Stromal cell of bone marrow (primary cell): ENCODE measurements at regions not wholly inside any gene's neighbourhood (a gene's known extent, or its start where the extent isn't known, plus 50 kb on each side); places are given as distances from the start of the nearest gene placed in this dataset.
"Not testable (repeated sequence)": the region's sequence is repeated elsewhere in the genome, so short reads cannot be mapped to it uniquely, and the experiment has no call there.

Source experiments
- DNase-seq: peaks from one replicate; pipeline ENCODE4 v3.0.0-alpha.2; 2012; ENCODE audit warnings: low read depth

DNA sequence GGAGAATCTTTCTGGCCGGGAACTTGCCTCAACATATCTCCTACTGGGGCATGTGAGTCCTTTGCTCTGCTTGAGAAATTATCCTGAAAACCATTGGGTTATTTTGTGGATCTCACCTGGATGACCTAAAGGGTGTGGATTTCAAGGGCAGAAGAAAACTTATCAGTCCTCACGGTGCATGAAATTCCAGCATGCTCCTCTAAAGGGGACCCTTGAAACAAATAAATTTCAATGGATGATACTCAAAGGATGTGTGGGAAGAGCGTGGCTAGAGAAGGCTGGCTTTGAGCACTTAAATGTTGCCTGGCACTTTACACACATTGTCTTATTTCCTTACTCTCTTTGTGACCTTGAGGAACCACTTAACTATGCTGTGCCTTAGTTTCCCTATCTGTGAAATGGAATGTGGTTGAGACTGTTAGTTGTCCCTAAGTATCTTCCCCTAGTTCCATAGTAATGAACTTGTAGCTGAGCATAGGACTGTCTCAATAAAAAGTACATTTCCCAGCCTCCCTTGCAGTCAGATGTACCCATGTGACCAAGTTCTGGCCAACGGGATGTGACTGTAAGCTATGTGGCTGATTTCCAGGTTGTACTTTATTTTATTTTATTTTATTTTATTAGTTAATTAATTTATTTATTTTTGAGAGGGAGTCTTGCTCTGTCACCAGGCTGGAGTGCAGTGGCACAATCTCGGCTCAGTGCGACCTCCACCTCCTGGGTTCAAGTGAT, 81.9 kb upstream of the PTPN1 start:
- DNase-seq = no peak

DNA sequence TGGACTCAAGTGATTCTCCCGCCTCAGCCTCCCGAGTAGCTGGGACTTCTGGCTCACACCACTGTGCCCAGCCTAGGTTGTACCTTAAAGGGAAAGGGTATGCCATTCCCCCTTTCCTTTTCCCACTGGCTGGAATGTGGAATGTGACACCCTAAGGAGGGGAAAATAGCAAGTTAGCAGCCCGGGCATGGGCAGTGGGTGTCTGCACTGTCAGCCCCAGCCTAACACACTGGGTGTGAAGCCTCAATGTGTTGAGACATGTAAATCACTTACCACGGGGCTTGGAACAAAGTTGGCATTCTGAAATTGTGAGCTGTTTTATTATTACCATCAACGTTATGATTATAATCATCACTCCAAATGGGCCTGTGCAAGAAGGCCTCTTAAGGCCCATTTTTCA, 80.8 kb upstream of the PTPN1 start:
- DNase-seq = no peak

DNA sequence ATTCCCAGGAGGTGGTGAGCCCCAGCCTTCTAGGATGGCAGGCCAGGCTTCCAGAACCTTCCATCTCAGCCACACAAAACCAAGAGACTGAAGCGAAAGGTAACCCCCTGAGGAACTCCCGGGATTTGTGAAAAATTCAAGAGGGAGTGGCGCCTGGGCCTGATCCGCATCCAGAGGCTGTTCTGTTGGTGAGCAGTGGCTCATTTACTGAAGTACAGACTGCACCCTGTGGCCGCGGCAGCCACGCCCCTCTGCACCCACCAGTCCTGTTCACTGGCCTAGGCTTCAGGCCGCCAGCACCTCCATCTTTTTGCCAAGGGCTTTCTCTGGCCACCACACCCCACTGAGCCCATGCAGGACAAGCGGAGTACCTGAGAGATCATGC, 79.1 kb upstream of the PTPN1 start:
- no peak for DNase-seq

DNA sequence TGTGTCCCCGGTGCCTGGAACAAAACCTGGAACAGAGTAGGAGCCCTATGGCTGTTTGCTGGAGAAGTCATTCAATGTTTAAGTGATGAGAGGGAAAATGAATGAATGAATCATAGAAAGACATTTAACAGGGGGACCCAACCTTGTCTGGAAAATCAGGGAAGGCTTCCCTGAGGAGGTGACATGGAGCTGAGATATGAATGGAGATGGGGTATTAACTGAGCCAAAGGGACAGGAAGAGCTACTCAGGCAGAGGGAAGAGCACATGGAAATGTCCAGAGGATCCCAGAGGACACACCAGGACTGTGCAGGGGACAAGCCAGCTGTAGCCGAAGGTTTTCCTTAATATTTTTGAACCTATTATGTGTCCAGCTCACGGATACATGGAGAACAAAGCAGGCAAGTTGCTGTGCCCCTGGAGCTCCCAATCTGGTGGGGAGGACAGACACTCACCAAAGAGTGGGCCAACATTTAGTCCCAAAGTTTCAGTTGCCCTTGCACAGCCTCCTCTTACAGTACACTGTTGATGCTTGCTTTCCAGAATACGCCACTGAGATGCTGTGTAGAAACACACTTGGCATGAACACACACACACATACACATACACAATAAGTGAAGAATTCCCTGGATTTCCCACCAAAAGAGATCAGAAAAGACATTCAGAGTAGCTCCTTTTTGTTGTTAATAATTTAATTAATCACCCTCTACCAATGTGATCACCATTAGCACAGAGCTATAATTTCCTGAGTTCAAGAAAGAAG, 77.0 kb upstream of the PTPN1 start:
- no peak for DNase-seq

DNA sequence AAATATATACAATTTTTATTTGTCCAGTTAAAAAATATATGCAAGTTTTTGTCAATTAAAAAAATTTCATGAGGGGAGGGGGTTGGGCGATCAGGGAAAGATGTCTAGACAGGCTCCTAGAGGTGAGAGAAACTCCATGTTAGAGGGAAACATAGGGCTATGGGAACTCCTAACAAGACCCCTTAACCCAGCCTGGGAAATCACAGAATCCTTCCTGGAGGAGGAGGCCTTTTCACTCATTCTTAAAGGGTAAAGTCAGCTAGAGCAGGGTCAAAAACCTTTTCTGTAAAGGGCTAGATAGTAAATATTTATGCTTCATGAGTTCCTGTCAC, 75.9 kb upstream of the PTPN1 start:
- no peak for DNase-seq

DNA sequence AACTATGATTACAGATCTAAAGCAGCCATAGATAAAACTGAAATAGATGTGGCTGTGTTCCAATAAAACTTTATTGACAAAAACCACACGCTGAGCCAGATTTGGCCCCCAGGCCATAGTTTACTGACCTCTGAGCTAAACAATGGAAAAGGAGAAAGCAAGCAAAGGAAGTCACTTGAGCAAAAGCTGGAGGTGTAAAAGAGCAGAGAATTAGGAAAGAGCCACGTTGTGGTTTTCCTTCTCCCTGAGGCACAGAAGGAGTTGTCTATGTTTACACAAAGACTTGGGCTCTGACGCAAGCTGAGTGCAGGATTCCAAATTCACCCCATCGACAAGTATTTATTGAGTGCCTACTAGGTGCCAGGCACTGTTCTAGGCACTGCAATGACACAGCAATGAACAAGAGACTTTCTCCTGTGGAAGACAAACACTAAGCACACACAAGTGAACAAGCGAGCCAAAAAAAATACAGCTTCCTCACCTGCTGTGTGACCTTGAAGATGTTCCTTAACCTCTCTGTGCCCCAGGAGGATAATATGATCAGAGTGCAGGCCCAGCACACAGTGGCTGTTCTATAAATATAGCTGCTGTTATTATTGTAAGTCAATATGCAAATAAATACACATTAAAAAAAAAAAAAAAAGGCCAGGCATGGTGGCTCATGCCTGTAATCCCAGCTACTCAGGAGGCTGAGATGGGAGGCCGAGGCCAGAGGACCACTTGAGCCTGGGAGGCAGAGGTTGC, 75.4 kb upstream of the PTPN1 start:
- peak; percentile 57 for DNase-seq

DNA sequence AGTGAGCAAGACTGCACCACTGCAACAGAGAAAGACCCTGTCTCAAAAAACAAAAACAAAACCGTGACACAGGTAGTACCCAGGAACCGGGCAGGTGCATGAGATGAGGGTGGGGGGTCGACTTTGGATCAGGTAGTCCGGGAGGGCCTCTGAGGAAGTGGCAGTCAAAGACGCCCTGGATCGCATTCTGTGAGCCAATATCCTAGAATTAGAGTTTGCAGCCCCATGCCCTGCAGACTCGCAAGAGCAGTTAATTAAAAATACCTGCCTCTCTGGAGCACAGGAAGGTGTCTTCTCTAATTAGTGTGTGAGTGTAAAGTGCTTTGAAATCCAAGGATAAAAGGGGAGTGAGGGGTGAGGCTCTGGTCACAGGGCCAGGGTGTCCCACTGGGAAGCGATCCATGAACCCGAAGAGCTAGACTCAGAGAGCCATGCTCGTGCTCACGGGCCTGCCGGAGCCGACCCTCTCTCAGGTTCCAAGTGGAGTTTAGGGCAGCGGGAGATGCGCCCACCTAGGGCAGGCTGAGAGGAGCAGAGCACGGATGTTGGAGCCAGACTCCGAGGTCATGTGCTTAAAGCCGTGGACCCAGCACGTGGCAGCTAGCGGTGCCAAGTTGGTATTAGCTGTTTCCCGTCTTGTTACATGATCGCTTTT, 74.7 kb upstream of the PTPN1 start:
- DNase-seq = no peak

DNA sequence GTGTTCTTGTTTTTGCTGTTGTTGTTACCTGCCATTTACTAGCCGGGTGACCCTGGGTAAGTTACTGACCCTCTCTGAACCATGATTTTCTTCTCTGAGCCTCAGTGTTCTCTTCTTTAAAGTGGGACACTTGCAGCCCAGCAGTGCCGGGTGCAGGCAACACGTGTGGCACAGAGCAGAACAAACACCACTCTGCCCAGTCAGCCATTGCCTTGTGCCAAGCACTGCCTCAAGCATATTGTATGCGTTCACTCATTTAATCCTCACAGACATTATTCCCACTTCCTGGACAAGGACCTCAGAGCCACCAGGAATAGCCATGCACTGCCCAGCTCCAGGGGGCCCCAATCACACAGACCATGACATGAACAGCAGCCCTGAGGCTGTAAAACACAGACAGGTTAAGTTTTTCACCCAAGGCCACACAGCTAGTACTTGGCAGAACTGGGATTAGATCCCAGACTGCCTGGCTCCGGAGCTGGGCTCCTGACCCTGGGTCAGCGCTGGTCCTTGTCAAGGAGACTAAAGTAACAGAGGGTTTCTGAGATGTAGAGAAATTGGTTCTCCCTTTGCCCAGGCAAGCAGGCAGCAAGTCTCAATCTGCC, 74.0 kb upstream of the PTPN1 start:
- DNase-seq = no peak

DNA sequence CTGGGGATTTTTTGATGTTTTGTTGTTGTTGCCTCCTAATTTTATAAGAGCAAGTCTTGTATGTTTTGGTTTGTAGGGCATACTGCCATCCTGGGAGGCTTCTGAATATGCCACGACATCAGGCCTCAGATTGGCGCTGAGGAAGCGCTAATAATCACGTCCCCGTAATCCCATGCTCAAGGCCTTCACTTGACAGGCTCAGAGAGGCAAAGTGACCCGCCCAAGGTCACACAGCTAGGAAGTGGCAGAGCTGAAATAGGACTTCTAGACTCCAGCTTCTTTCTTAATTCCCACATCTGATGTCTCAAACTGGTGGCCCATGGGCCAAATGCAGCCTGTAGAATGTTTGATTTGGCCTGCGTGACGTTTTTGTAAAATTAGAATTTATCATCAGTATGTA, 73.5 kb upstream of the PTPN1 start:
- DNase-seq = no peak

DNA sequence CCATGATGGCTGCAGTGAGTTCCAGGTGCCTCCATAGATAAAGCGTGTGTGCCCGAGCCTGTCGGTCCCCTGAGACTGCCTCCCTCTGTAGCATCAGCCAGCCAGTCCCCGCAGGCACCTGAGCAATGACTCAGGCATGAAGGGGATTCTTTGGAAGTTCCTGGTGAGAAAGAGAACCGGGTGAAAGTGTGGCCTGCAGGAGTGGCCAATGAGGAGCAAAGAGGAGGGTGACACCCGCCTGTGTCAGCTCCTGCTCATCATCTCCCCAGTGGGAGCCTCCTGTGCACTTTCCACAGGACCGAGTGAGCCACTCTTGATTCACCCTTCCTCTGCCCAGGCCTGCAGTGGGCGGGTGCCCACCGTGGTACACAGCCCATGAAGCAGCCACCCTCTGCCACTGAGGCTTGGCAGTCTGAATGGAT, 71.2 kb upstream of the PTPN1 start:
- DNase-seq = peak; percentile 50

DNA sequence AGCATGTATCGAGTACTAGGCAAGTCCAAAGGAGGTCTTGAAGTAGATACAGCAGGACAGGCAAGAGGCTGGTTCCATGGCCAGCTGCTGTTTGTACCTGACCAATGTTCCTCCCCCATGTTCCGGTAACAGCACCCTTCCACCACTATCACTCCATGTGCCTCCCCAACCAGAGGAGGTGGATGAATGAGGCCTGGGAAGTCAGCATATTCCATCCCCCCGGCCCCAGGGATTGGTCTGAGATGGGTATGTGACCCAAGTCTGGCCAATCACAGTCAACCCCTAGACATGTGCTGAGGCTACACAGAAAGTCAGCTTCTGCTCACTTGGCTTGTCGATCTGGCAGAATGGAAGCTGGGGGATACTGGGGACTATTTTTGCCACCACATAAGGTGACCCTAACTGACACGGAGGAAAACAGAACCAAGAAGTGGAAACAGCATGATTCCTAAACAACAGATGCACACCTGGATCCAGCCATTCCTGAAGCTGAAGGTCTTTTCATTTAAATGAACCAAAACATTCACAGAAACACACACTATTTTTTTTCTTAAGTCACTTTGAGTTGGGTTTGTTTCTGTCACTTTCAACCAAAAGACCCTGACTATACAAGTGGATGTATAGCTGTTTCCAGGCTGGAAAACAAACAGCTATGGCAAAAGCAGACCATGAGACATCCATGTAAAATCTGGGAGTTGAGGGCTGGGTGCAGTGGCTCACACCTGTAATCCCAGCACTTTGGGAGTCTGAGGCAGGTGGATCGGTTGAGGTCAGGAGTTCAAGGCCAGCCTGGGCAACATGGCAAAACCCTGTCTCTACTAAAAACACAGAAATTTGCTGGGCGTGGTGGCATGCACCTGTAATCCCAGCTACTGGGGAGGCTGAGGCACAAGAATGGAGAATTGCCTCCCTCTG, 70.4 kb upstream of the PTPN1 start:
- no peak for DNase-seq

DNA sequence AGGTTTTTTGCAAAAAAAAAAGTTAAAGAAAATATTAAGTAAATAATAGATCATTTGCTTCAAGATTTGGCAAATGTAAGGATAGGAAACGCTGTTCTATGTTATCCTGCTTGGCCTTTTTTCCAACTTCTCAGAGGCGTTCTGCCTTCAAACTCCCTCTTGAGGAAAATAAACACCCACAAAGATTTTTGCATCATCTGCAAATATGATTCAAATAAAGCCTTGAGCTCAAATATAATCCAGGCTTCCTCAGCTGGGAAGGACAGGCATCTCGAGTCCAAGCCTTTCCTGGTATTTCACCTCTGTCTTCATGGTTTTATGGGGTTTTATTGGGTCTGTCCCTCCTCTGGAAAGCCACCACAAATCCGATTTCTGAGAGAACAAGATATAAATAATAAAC, 67.7 kb upstream of the PTPN1 start:
- no peak for DNase-seq

DNA sequence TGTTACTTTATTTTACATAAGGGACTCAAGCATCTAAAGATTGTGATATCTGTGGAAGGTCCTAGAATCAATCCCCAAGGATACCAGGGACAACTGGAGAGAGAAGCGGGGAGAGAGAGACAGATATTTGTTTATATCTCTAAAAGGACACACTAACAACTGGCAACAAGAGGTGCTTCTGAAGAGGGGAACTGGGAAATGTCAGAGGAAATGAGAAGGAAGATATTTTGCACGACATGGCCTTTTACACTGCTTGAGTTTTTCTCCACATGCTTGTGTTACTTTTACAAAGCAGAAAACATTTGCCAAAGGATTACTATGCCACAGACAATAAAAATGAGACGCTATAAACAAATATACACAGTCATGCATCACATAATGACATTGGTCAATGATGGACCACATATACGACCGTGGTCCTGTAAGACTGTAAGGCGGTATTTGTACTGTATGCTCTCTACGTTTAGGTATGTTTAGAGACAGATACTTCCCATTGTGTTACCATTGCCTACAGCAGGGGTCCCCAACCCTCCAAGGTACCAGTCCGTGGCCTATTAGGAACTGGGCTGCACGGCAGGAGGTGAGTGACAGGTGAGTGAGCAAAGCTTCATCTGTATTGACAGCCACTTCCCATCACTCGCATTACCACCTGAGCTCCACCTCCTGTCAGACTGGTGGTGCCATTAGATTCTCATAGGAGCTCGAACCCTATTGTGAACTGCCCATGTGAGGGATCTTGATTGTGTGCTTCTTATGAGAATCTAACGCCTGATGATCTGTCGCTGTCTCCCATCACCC, 64.6 kb upstream of the PTPN1 start:
- DNase-seq = no peak

DNA sequence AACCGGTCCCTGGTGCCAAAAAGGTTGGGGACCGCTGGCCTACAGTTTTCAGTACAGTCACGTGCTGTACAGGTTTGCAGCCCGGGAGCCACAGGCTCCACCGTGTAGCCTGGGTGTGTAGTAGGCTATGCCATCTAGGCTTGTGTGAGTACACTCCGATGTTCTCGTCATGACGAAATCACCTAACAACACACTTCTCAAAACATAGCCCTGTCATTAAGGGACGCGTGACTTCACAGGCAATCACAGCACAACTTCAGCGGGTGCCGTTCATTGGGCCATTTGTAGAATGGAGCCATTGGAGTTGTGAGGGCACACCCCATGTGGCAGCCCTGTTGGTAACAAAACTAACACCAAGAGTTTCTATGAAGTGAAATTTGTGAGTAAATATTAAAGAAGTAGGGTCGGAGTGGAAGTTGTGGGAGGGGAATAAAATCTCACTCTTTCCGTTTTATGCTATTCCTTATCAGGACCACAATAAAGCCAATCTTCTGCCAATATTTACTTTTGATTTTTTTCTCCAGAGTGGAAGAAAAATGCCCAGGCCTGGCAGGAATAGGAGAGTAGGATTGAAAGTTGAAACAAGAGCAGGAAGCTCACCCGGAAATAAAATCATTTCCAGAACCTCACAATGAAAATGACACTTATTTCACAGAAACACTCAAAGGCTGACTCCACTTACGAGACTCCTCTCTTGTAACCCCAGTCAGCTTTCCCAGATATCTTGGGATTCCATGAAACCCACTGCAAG, 63.7 kb upstream of the PTPN1 start:
- DNase-seq = no peak

DNA sequence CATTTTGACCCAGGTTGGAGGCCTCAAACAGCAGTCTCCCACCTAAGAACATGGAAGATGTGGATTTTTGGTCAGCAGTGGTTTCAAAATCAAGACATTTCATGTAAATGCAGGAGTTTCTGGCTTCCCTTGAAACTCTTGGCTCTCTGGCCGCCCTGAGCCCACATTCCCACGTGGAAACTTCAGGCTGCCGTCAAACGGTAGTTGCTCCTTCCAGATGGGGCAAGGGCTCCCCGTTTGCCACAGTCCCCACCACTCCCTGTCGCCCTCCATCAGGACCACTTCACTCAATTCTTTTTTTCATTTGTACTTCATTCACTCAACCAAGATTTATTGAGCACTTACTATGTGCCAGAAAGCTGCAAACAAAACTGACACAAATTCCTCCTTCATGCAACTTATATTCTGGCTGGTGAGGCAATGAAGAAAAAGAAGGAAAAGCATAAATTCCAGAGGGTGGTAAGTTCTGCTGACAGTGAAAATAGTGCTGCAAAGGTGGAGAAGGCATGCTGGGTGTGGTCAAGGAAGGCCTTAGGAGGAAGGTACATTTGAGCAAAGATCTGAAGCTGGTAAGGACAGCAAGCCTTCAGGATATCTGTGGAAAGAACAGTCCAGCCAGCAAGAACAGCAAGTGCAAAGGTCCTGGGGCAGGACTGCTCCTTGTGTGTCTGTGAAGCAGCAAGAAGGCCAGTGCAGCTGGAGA, 62.9 kb upstream of the PTPN1 start:
- DNase-seq = no peak

DNA sequence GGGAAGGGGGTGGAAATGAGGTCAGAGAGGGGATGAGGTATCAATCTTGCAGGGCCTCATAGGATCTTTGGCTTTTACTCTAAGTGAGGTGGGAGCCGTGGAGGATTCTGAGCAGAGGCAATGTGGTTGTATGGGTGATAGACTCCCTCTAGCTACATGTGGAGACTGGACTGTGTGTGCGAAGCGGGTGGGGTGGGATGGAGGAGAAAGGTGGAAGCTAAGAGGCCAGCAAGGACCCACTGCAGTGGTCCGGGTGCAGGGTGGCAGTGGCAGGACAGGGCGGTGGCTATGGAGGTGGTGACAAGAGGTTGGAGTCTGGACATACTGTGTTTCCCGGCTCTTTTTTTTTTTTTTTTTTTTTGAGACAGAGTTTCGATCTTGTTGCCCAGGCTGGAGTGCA, 62.4 kb upstream of the PTPN1 start:
- no peak for DNase-seq

DNA sequence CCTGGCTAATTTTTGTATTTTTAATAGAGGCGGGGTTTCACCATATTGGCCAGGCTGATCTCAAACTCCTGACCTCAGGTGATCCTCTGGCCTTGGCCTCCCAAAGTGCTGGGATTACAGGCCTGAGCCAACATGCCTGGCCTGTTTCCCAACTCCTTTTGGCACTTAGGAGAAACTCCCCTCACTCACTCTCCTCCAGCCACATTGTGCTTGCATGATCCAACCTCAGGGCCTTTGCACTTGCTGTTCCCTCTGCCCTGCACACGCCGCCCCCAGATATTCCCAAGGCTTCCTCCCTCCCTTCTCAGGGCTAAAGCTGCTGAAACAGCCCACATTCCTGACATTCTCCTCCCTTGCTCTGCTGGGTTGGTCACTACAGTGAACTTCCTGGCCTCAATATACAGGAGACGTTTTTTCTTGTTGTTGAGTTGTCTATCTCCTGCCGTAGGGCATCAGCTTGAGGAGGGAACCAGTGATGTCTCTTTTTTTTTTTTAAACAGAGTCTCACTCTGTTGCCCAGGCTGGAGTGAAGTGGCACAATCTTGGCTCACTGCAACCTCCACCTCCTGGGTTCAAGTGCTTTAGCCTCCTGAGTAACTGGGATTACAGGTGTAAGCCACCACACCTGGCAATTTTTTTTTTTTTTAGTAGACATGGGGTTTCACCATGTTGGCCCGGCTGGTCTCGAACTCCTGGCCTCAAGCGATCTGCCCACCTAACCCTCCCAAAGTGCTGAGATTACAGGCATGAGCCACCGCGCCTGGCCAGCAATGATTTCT, 61.4 kb upstream of the PTPN1 start:
- not testable (repeated sequence) for DNase-seq
